Thymus (tissue), 11 donors: ENCODE measurements at regions not wholly inside any gene's neighbourhood (a gene's known extent, or its start where the extent isn't known, plus 50 kb on each side); places are given as distances from the start of the nearest gene placed in this dataset.

ENCODE experiments used
- DNase-seq, 9 donors: peaks; one replicate each; pipeline ENCODE4 v3.0.0-alpha.2; 2013; ENCODE audit warnings: low spot score in 9 of 9, low read depth in 6 of 9, missing footprints in 1 of 9
- H3K27ac ChIP-seq, 2 donors: one replicate each; pipeline ENCODE4 v1.5.1; 2013; ENCODE audit warnings: control low read depth in 1 of 2, low read depth in 1 of 2, low read length in 1 of 2, mild to moderate bottlenecking in 1 of 2, moderate library complexity in 1 of 2
- H3K27me3 ChIP-seq, 2 donors: one replicate each; pipeline ENCODE4 v1.5.1; 2013; ENCODE audit warnings: low read length in 1 of 2; ENCODE audit not compliant: control insufficient read depth in 2 of 2, insufficient read depth in 1 of 2
- H3K36me3 ChIP-seq, 2 donors: one replicate each; pipeline ENCODE4 v1.5.1; 2013; ENCODE audit warnings: low read length in 1 of 2, mild to moderate bottlenecking in 1 of 2, moderate library complexity in 1 of 2; ENCODE audit not compliant: control insufficient read depth in 2 of 2, insufficient read depth in 2 of 2
- H3K4me1 ChIP-seq, 2 donors: one replicate each; pipeline ENCODE4 v1.5.1; 2013; ENCODE audit warnings: low read length in 2 of 2; ENCODE audit not compliant: control insufficient read depth in 2 of 2, insufficient read depth in 2 of 2
- H3K4me3 ChIP-seq, 2 donors: one replicate each; pipeline ENCODE4 v1.5.1; 2013; ENCODE audit warnings: low read length in 2 of 2, control low read depth in 1 of 2, mild to moderate bottlenecking in 1 of 2
- H3K9me3 ChIP-seq, 2 donors: one replicate each; pipeline ENCODE4 v1.5.1; 2013; ENCODE audit warnings: low read length in 1 of 2, mild to moderate bottlenecking in 1 of 2; ENCODE audit not compliant: control insufficient read depth in 2 of 2, insufficient read depth in 1 of 2
- WGBS: extraction: QIAGEN DNeasy Blood & Tissue Kit; methylation state at CpG from one replicate; pipeline ENCODE4 v1.1.7; 2013; 5-methylcytosine and 5-hydroxymethylcytosine counted together
- donor health status: healthy.

- WGBS: 98% methylated on average over 2 of the region's 2 CpGs
- no peak overlapping the region for H3K27ac ChIP-seq
- H3K4me1 ChIP-seq: peaks cover 14 to 29% of the 10 kb centered on the region in 2 donors
These were observed 251.8 kb upstream of the USP24 start for GRCh38 chr1:55466921-55467320.

GRCh38 chr1:55466373-55466772 lies 251.2 kb upstream of the USP24 start:
- Histone ChIP-seq H3K4me3 (no peak overlapping the region), H3K27me3 (peaks cover 0 to 2% of the 10 kb centered on the region in 2 donors), H3K9me3 (no peaks in the 10 kb centered on the region), H3K27ac (no peak overlapping the region), H3K36me3 (no peaks in the 10 kb centered on the region), H3K4me1 (peaks cover 14 to 29% of the 10 kb centered on the region in 2 donors)
- DNase-seq: no peak
- 93% methylated on average over 1 of the region's 1 CpG for WGBS

More at GRCh38 chr1:55466921-55467320, 251.8 kb upstream of the USP24 start:
- Histone ChIP-seq H3K4me3 (no peak overlapping the region), H3K36me3 (no peaks in the 10 kb centered on the region), H3K9me3 (no peaks in the 10 kb centered on the region), H3K27me3 (peaks cover 0 to 2% of the 10 kb centered on the region in 2 donors)
- no peak for DNase-seq

GRCh38 chr1:55464550-55464949 lies 249.4 kb upstream of the USP24 start:
- Histone ChIP-seq H3K36me3 (no peaks in the 10 kb centered on the region), H3K4me3 (peak overlapping the region in 1 of 2 donors; percentile 13), H3K4me1 (peaks cover 14 to 29% of the 10 kb centered on the region in 2 donors), H3K27ac (peak overlapping the region; percentile 77 to 96), H3K27me3 (peaks cover 0 to 2% of the 10 kb centered on the region in 2 donors), H3K9me3 (no peaks in the 10 kb centered on the region)
- 98% methylated on average over 1 of the region's 1 CpG for WGBS
- peak in 1 of 9 donors; percentile 13 for DNase-seq

GRCh38 chr1:55463814-55464475 lies 248.8 kb upstream of the USP24 start:
- peaks cover 14 to 29% of the 10 kb centered on the region in 2 donors for H3K4me1 ChIP-seq
- 65% methylated on average over 10 of the region's 10 CpGs for WGBS
- peak in 8 of 9 donors; percentile 32 to 80 (median 60) for DNase-seq
- H3K36me3 ChIP-seq: no peaks in the 10 kb centered on the region
- H3K27ac ChIP-seq: peak overlapping the region; percentile 53 to 96
- H3K9me3 ChIP-seq: no peaks in the 10 kb centered on the region
- no peak overlapping the region for H3K4me3 ChIP-seq
- peaks cover 0 to 2% of the 10 kb centered on the region in 2 donors for H3K27me3 ChIP-seq

- H3K36me3 ChIP-seq: no peaks in the 10 kb centered on the region
- H3K27me3 ChIP-seq: no peaks in the 10 kb centered on the region
- H3K27ac ChIP-seq: no peak overlapping the region
- no peaks in the 10 kb centered on the region for H3K4me1 ChIP-seq
- no peak overlapping the region for H3K4me3 ChIP-seq
- DNase-seq: no peak
- no peaks in the 10 kb centered on the region for H3K9me3 ChIP-seq
- WGBS: 94% methylated on average over 2 of the region's 2 CpGs
These were observed 242.7 kb upstream of the USP24 start for GRCh38 chr1:55457874-55458273.

GRCh38 chr1:55456971-55457370 lies 241.8 kb upstream of the USP24 start:
- DNase-seq: no peak
- Histone ChIP-seq H3K27ac (no peak overlapping the region), H3K4me1 (no peaks in the 10 kb centered on the region), H3K27me3 (no peaks in the 10 kb centered on the region), H3K36me3 (no peaks in the 10 kb centered on the region), H3K9me3 (no peaks in the 10 kb centered on the region), H3K4me3 (no peak overlapping the region)
- 94% methylated on average over 1 of the region's 1 CpG for WGBS

- H3K27me3 ChIP-seq: peaks cover 2 to 3% of the 10 kb centered on the region in 2 donors
- H3K4me3 ChIP-seq: no peak overlapping the region
- no peaks in the 10 kb centered on the region for H3K36me3 ChIP-seq
- H3K9me3 ChIP-seq: no peaks in the 10 kb centered on the region
- no peak overlapping the region for H3K27ac ChIP-seq
- H3K4me1 ChIP-seq: peaks cover 0 to 7% of the 10 kb centered on the region in 2 donors
- no peak for DNase-seq
These were observed 233.1 kb upstream of the USP24 start for GRCh38 chr1:55448261-55448660.

GRCh38 chr1:55447488-55447887 lies 232.3 kb upstream of the USP24 start:
- Histone ChIP-seq H3K36me3 (no peaks in the 10 kb centered on the region), H3K4me1 (peaks cover 0 to 7% of the 10 kb centered on the region in 2 donors), H3K9me3 (no peaks in the 10 kb centered on the region), H3K27ac (no peak overlapping the region), H3K4me3 (no peak overlapping the region), H3K27me3 (peaks cover 2 to 3% of the 10 kb centered on the region in 2 donors)
- no peak for DNase-seq
- WGBS: 90% methylated on average over 2 of the region's 2 CpGs

- no peaks in the 10 kb centered on the region for H3K36me3 ChIP-seq
- 97% methylated on average over 2 of the region's 2 CpGs for WGBS
- H3K4me1 ChIP-seq: peaks cover 0 to 7% of the 10 kb centered on the region in 2 donors
- no peak overlapping the region for H3K4me3 ChIP-seq
- no peaks in the 10 kb centered on the region for H3K9me3 ChIP-seq
- H3K27ac ChIP-seq: no peak overlapping the region
- no peak for DNase-seq
- peaks cover 2 to 3% of the 10 kb centered on the region in 2 donors for H3K27me3 ChIP-seq
These were observed 231.2 kb upstream of the USP24 start for GRCh38 chr1:55446351-55446750.
